Heart right ventricle (tissue), 16 donors: ENCODE measurements at regions not wholly inside any gene's neighbourhood (a gene's known extent, or its start where the extent isn't known, plus 50 kb on each side); places are given as distances from the start of the nearest gene placed in this dataset.

Experiments used
- ATAC-seq, 8 donors: fragments of 200-7000 bp; cut with Tn5 transposase; one replicate each; pipeline ENCODE4 v1.9.1; 2020; ENCODE audit warnings: mild to moderate bottlenecking in 8 of 8, moderate library complexity in 8 of 8, moderate number of reproducible peaks in 1 of 8
- DNase-seq, 2 donors: peaks; one replicate each; pipeline ENCODE4 v3.0.0-alpha.2; 2020
- H3K27ac ChIP-seq, 10 donors: fragments of 200-600 bp; sonication (generic) in 2 of 10; one replicate each; pipeline versions ENCODE4 v1.5.0 to v1.8.0; 2020 to 2022; ENCODE audit warnings: mild to moderate bottlenecking in 3 of 10
- H3K27me3 ChIP-seq, 7 donors: fragments of 200-600 bp; one replicate each; pipeline ENCODE4 v1.8.0; 2021 to 2022; ENCODE audit warnings: mild to moderate bottlenecking in 2 of 7
- H3K36me3 ChIP-seq, 9 donors: fragments of 200-600 bp; sonication (generic) in 1 of 9; one replicate each; pipeline versions ENCODE4 v1.5.0 to v1.8.0; 2020 to 2022; ENCODE audit warnings: mild to moderate bottlenecking in 2 of 9
- H3K4me1 ChIP-seq, 9 donors: fragments of 200-600 bp; sonication (generic) in 1 of 9; one replicate each; pipeline versions ENCODE4 v1.5.0 to v1.8.0; 2020 to 2022; ENCODE audit warnings: mild to moderate bottlenecking in 4 of 9
- H3K4me3 ChIP-seq, 10 donors: fragments of 200-600 bp; sonication (generic) in 2 of 10; one replicate each; pipeline versions ENCODE4 v1.5.0 to v1.8.0; 2020 to 2022; ENCODE audit warnings: mild to moderate bottlenecking in 7 of 10, moderate library complexity in 2 of 10
- H3K9me3 ChIP-seq, 11 donors: fragments of 200-600 bp in 10 of 11; sonication (generic) in 2 of 11; one replicate each; pipeline versions ENCODE4 v1.5.0 to v1.8.0; 2013 to 2022; ENCODE audit warnings: mild to moderate bottlenecking in 2 of 11, control low read depth in 1 of 11, moderate library complexity in 1 of 11
- CTCF ChIP-seq, 9 donors: fragments of 200-600 bp; sonication (generic) in 2 of 9; IDR thresholded peaks; one replicate each; pipeline versions ENCODE4 v1.5.0 to v1.8.0; 2021 to 2022; ENCODE audit warnings: antibody characterized with exemption in 9 of 9, mild to moderate bottlenecking in 5 of 9, moderate library complexity in 1 of 9
- WGBS, 2 donors: extraction: QIAGEN DNeasy Blood & Tissue Kit; methylation state at CpG; one replicate each; pipeline ENCODE4 v1.1.7; 2013; ENCODE audit warnings: inconsistent platforms in 1 of 2; 5-methylcytosine and 5-hydroxymethylcytosine counted together
- intact Hi-C, 10 donors: fragments of 100-400 bp; cut with DNase I; formaldehyde crosslinking; loops; one replicate each; pipeline versions ENCODE4 v1.11.1 to v1.14.2; 2022
- donor health status: Arrhythmogenic right ventricular cardiomyopathy.
- donor health status: ischemic (EF 13 %, LVEDD 7.1; RV severe dilation, severe dysfunction).
- donor health status: healthy with polysubstance abuse.
- donor health status: DM: no; HTN: yes; CAD: no.
- donor health status: DM: no; HTN: no; CAD: no.
- donor health status: ischemic (EF 25% LVEDD 6.9; RV normal size, moderate dysfunction).
- donor health status: ischemic (EF 25% LVEDD 5.7; RV mildly dilated, moderate dysfunction).
- donor health status: healthy.
- donor health status: DM: yes; HTN: yes; CAD: no.
- donor health status: Ischemic cardiomyopathy.
- donor health status: ischemic (EF 35%, LVEDD 5.7; RV mildly dilated, moderate dysfunction).
- donor health status: nonischemic (EF 11% LVEDD 7.7; RV severe dilation, severe dysfunction).
- donor health status: DM: yes; HTN: yes; CAD: no.
- donor health status: PGD.
- donor health status: ischemic (EF 29% LVEDD 5.4; RV normal size, mild dysfunction).
- donor health status: nonischemic (EF 23%, LVEDD 6.1; RV moderate dilation, normal function).

GRCh38 chr11:116093481-116094270 is 589.5 kb upstream of the CADM1 start:
- no peak overlapping the region for H3K4me3 ChIP-seq
- H3K9me3 ChIP-seq: no peaks in the 10 kb centered on the region
- WGBS, 2 donors: 83 to 87% methylated on average over 2 of the region's 2 CpGs
- H3K36me3 ChIP-seq: no peaks in the 10 kb centered on the region
- H3K4me1 ChIP-seq: peaks cover 0 to 4% (median 0%) of the 10 kb centered on the region in 9 donors
- intact Hi-C loops: no loop called here
- no peak for TF ChIP-seq CTCF (IDR thresholded peaks at IDR 0.05)
- DNase-seq: no peak
- H3K27me3 ChIP-seq: peaks cover 0 to 30% (median 10%) of the 10 kb centered on the region in 7 donors
- H3K27ac ChIP-seq: no peak overlapping the region
- no peak for ATAC-seq

GRCh38 chr11:116093065-116093464 is 588.9 kb upstream of the CADM1 start:
- peaks cover 0 to 4% (median 0%) of the 10 kb centered on the region in 9 donors for H3K4me1 ChIP-seq
- H3K9me3 ChIP-seq: no peaks in the 10 kb centered on the region
- intact Hi-C loops: no loop called here
- TF ChIP-seq CTCF (IDR thresholded peaks at IDR 0.05): no peak
- WGBS, 2 donors: 77 to 79% methylated on average over 7 of the region's 7 CpGs
- DNase-seq (no peak), ATAC-seq (no peak)
- no peak overlapping the region for H3K27ac ChIP-seq
- peaks cover 0 to 30% (median 10%) of the 10 kb centered on the region in 7 donors for H3K27me3 ChIP-seq
- no peaks in the 10 kb centered on the region for H3K36me3 ChIP-seq
- no peak overlapping the region for H3K4me3 ChIP-seq

- Histone ChIP-seq H3K27ac (no peak overlapping the region), H3K27me3 (peaks cover 0 to 37% (median 20%) of the 10 kb centered on the region in 7 donors), H3K9me3 (no peaks in the 10 kb centered on the region), H3K4me3 (no peak overlapping the region), H3K36me3 (no peaks in the 10 kb centered on the region), H3K4me1 (no peaks in the 10 kb centered on the region)
- intact Hi-C loops: no loop called here
- 65 to 69% methylated on average over 1 of the region's 1 CpG for WGBS, 2 donors
- ATAC-seq: no peak
- no peak for DNase-seq
- TF ChIP-seq CTCF (IDR thresholded peaks at IDR 0.05): no peak
Observed at GRCh38 chr11:116086426-116086825, 582.2 kb upstream of the CADM1 start.

- Histone ChIP-seq H3K9me3 (no peaks in the 10 kb centered on the region), H3K36me3 (no peaks in the 10 kb centered on the region), H3K4me3 (no peak overlapping the region), H3K4me1 (no peaks in the 10 kb centered on the region), H3K27me3 (peaks cover 0 to 39% (median 22%) of the 10 kb centered on the region in 7 donors), H3K27ac (no peak overlapping the region)
- intact Hi-C loops: no loop called here
- 78 to 79% methylated on average over 7 of the region's 7 CpGs for WGBS, 2 donors
- DNase-seq (no peak), ATAC-seq (no peak)
- no peak for TF ChIP-seq CTCF (IDR thresholded peaks at IDR 0.05)
Observed at GRCh38 chr11:116085031-116085635, 580.9 kb upstream of the CADM1 start.
